SU-DHL-6 (cell line): ENCODE measurements at regions not wholly inside any gene's neighbourhood (a gene's known extent, or its start where the extent isn't known, plus 50 kb on each side); places are given as distances from the start of the nearest gene placed in this dataset.

Experiments used
- CTCF ChIP-seq: fragments of 200-600 bp; sonication (generic); IDR thresholded peaks from one replicate; pipeline ENCODE4 v1.5.1; 2017; ENCODE audit warnings: antibody characterized with exemption, mild to moderate bottlenecking, low read length, moderate library complexity; ENCODE audit not compliant: insufficient read depth, poor library complexity, severe bottlenecking
- EZH2phosphoT487 ChIP-seq: fragments of 200-600 bp; sonication (generic), shearing (Covaris generic); conservative IDR thresholded peaks from 2 replicates; pipeline ENCODE4 v1.6.1; 2018; ENCODE audit warnings: mild to moderate bottlenecking, antibody characterized with exemption, low read length, moderate library complexity, mixed read lengths

- TF ChIP-seq CTCF (no peak), EZH2phosphoT487 (no peak)
Measured at GRCh38 chrX:2561456-2561855, 60.7 kb upstream of the DHRSX start.
